ENCODE measurements at regions not wholly inside any gene's neighbourhood (a gene's known extent, or its start where the extent isn't known, plus 50 kb on each side); places are given as distances from the start of the nearest gene placed in this dataset.

DNA sequence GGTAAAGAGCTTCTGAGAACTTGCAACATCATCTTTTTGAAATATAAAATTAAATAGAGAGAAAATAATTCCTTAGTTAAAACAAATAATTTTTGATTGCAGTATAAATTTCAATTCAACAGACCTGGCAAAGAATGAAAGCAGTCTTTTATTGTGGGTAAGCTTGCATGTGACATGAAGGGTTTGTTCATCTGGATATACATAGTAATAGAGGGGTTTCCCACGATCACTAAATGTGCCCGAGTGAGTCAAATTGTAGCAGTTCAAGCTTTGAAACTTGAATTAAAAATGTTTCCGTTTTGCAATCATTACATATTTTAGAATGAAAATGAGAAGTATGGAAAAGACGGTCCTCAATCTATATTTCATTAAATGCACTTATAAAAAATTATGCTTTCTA lies 658.4 kb upstream of the MBL2 start:
- no peaks in the 10 kb centered on the region for H3K4me1 ChIP-seq (ENCODE audit: control insufficient read depth in 2 of 2, insufficient read depth in 2 of 2, low read length in 2 of 2)
- no peak overlapping the region for H3K9ac ChIP-seq (ENCODE audit: low read length)
- no peak overlapping the region for H3K27ac ChIP-seq (ENCODE audit: low read length in 2 of 2)
- ATAC-seq (ENCODE audit: low read depth), result no peak
- no peak overlapping the region for H3K4me3 Mint-ChIP-seq
- WGBS (ENCODE audit: insufficient coverage), result no CpG with 5 or more reads among the region's 4 CpGs
- intact Hi-C loops (cut with micrococcal nuclease), result no loop called here
- no peak overlapping the region for H3K4me2 ChIP-seq (replicated peaks; ENCODE audit: low read depth, low read length, poor library complexity, severe bottlenecking)
- no peaks in the 10 kb centered on the region for H3K79me2 ChIP-seq (ENCODE audit: control insufficient read depth, insufficient read depth, low read length)
- no peak overlapping the region for H3K27ac Mint-ChIP-seq
- H3K27me3 ChIP-seq (replicated peaks in 1 of 4; ENCODE audit: control extremely low read depth in 1 of 4, control insufficient read depth in 3 of 4, insufficient read depth in 4 of 4, low read length in 3 of 4), result no peaks in the 10 kb centered on the region
- H3K36me3 ChIP-seq (replicated peaks in 1 of 2; ENCODE audit: control extremely low read depth in 1 of 2, control insufficient read depth in 1 of 2, extremely low read depth in 1 of 2, insufficient read depth in 2 of 2, low read length in 1 of 2), result no peaks in the 10 kb centered on the region
- CTCF ChIA-PET, result no interaction called here
- no peaks in the 10 kb centered on the region for H3K9me3 ChIP-seq (ENCODE audit: control extremely low read depth in 1 of 3, control insufficient read depth in 2 of 3, insufficient read depth in 1 of 3, low read length in 2 of 3)
- H2AFZ ChIP-seq (ENCODE audit: insufficient read depth, low read depth, low read length, poor library complexity, severe bottlenecking), result no peak overlapping the region
- peaks cover 6% of the 10 kb centered on the region for H3K9me3 Mint-ChIP-seq (ENCODE audit: insufficient read depth)
- DNase-seq, result no peak
- H4K20me1 ChIP-seq (ENCODE audit: control insufficient read depth, insufficient read depth, low read length, poor library complexity, severe bottlenecking), result no peaks in the 10 kb centered on the region
- H3K27me3 Mint-ChIP-seq, result no peaks in the 10 kb centered on the region
- TF ChIP-seq EZH2 (IDR thresholded peaks at IDR 0.05; ENCODE audit: borderline replicate concordance, insufficient read depth, low read depth, low read length, poor library complexity, severe bottlenecking), result no peak
- TF ChIP-seq, protein P1, sequence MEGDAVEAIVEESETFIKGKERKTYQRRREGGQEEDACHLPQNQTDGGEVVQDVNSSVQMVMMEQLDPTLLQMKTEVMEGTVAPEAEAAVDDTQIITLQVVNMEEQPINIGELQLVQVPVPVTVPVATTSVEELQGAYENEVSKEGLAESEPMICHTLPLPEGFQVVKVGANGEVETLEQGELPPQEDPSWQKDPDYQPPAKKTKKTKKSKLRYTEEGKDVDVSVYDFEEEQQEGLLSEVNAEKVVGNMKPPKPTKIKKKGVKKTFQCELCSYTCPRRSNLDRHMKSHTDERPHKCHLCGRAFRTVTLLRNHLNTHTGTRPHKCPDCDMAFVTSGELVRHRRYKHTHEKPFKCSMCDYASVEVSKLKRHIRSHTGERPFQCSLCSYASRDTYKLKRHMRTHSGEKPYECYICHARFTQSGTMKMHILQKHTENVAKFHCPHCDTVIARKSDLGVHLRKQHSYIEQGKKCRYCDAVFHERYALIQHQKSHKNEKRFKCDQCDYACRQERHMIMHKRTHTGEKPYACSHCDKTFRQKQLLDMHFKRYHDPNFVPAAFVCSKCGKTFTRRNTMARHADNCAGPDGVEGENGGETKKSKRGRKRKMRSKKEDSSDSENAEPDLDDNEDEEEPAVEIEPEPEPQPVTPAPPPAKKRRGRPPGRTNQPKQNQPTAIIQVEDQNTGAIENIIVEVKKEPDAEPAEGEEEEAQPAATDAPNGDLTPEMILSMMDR (IDR thresholded peaks at IDR 0.05), result no peak
- no peak overlapping the region for H3K4me3 ChIP-seq (ENCODE audit: control extremely low read depth in 1 of 5, extremely low read depth in 1 of 5, insufficient read depth in 1 of 5, low read depth in 2 of 5, low read length in 4 of 5)
- H3K4me1 Mint-ChIP-seq, result no peaks in the 10 kb centered on the region
- POLR2A ChIA-PET, result no interaction called here

GRCh38 chr10:53430127-53430891 lies 657.7 kb upstream of the MBL2 start:
- Mint-ChIP-seq H3K27ac (no peak overlapping the region), H3K4me3 (no peak overlapping the region), H3K4me1 (no peaks in the 10 kb centered on the region), H3K9me3 (ENCODE audit: insufficient read depth) (peaks cover 3% of the 10 kb centered on the region), H3K27me3 (no peaks in the 10 kb centered on the region)
- Histone ChIP-seq H3K27me3 (replicated peaks in 1 of 4; ENCODE audit: control extremely low read depth in 1 of 4, control insufficient read depth in 3 of 4, insufficient read depth in 4 of 4, low read length in 3 of 4) (no peaks in the 10 kb centered on the region), H4K20me1 (ENCODE audit: control insufficient read depth, insufficient read depth, low read length, poor library complexity, severe bottlenecking) (no peaks in the 10 kb centered on the region), H3K9ac (ENCODE audit: low read length) (no peak overlapping the region), H3K36me3 (replicated peaks in 1 of 2; ENCODE audit: control extremely low read depth in 1 of 2, control insufficient read depth in 1 of 2, extremely low read depth in 1 of 2, insufficient read depth in 2 of 2, low read length in 1 of 2) (no peaks in the 10 kb centered on the region), H3K4me2 (replicated peaks; ENCODE audit: low read depth, low read length, poor library complexity, severe bottlenecking) (no peak overlapping the region), H3K9me3 (ENCODE audit: control extremely low read depth in 1 of 3, control insufficient read depth in 2 of 3, insufficient read depth in 1 of 3, low read length in 2 of 3) (no peaks in the 10 kb centered on the region), H3K27ac (ENCODE audit: low read length in 2 of 2) (no peak overlapping the region), H3K79me2 (ENCODE audit: control insufficient read depth, insufficient read depth, low read length) (no peaks in the 10 kb centered on the region), H3K4me3 (ENCODE audit: control extremely low read depth in 1 of 5, extremely low read depth in 1 of 5, insufficient read depth in 1 of 5, low read depth in 2 of 5, low read length in 4 of 5) (no peak overlapping the region), H3K4me1 (ENCODE audit: control insufficient read depth in 2 of 2, insufficient read depth in 2 of 2, low read length in 2 of 2) (no peaks in the 10 kb centered on the region), H2AFZ (ENCODE audit: insufficient read depth, low read depth, low read length, poor library complexity, severe bottlenecking) (no peak overlapping the region)
- ChIA-PET POLR2A (no interaction called here), CTCF (no interaction called here)
- TF ChIP-seq, protein P1 (IDR thresholded peaks at IDR 0.05), result no peak
- no peak for TF ChIP-seq EZH2 (IDR thresholded peaks at IDR 0.05; ENCODE audit: borderline replicate concordance, insufficient read depth, low read depth, low read length, poor library complexity, severe bottlenecking)
- intact Hi-C loops (cut with micrococcal nuclease), result no loop called here
- DNase-seq (no peak), ATAC-seq (ENCODE audit: low read depth) (no peak)
- WGBS (ENCODE audit: insufficient coverage), result no CpG with 5 or more reads among the region's 2 CpGs

Data from B cell (primary cell).